ENCODE measurements at regions not wholly inside any gene's neighbourhood (a gene's known extent, or its start where the extent isn't known, plus 50 kb on each side); places are given as distances from the start of the nearest gene placed in this dataset.

DNA sequence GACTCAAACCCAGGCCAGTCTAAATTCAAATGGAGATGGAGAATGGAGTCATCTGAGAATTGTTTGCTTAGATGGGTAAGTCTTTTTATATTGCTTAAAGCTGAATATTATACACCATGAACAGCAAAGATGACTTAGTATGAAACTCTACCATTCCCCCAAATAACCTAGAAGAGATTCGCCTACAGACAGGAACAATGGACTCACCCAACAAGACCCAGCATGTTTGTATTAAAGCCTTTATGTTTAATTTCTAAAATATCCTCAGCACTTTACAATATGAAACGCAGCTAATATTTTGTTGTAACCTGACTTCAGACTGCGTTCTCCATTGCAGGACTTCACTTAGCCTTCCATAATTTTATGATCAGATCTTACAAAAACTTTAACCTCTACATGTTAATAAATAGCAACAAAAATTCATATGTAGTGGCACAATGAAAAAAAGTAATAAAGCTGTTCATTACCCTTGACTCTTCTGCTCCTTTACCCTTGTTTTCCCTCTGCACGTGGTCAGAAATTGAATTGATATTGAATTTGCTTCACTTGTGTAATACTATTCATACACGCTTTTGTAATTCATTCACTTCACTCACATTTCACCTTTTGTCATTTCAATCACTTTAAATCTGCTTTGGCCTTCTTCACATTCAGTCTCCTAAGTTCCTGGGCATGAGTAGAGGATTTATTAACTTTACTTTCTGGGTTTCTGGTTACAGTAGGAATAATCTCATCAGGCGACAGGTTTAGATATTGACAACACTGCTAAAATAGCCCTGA, 177.3 kb upstream of the PTBP2 start:
- ChIA-PET CTCF (interaction anchor here (1.0 kb wide), 1 partner anchor 12 kb away, joined by 3 read pairs; no protein-coding TSS in a partner anchor), POLR2A (no interaction called here)
- no peak for DNase-seq (ENCODE audit: extremely low spot score)

DNA sequence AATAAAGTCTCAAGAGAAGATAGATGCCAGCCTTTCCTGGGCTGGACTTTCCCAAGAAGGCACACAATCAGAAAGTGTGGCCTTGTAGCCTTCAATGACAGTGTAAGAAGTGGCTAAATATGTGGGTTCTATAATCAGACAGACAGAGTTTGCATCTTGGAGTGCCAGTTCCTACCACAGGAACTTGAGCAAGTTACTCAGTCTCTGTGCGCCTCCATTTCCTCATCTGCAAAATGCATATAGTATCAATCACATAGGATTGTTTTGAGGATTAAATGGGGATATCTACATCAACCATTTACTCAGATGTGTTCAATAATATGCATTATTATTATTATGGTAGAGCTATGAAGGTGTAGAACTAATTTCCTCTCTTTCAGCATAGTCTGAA, 176.8 kb upstream of the PTBP2 start:
- TF ChIP-seq, protein P1, sequence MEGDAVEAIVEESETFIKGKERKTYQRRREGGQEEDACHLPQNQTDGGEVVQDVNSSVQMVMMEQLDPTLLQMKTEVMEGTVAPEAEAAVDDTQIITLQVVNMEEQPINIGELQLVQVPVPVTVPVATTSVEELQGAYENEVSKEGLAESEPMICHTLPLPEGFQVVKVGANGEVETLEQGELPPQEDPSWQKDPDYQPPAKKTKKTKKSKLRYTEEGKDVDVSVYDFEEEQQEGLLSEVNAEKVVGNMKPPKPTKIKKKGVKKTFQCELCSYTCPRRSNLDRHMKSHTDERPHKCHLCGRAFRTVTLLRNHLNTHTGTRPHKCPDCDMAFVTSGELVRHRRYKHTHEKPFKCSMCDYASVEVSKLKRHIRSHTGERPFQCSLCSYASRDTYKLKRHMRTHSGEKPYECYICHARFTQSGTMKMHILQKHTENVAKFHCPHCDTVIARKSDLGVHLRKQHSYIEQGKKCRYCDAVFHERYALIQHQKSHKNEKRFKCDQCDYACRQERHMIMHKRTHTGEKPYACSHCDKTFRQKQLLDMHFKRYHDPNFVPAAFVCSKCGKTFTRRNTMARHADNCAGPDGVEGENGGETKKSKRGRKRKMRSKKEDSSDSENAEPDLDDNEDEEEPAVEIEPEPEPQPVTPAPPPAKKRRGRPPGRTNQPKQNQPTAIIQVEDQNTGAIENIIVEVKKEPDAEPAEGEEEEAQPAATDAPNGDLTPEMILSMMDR (IDR thresholded peaks at IDR 0.05; ENCODE audit: control extremely low read depth, extremely low read depth, low read depth, missing control alignments), result no peak
- no peak for DNase-seq (ENCODE audit: extremely low spot score)
- POLR2A ChIA-PET, result no interaction called here
- CTCF ChIA-PET, result no interaction called here

More for the DNA sequence above, 177.3 kb upstream of the PTBP2 start:
- TF ChIP-seq, protein P1 (IDR thresholded peaks at IDR 0.05; ENCODE audit: control extremely low read depth, extremely low read depth, low read depth, missing control alignments), result no peak

DNA sequence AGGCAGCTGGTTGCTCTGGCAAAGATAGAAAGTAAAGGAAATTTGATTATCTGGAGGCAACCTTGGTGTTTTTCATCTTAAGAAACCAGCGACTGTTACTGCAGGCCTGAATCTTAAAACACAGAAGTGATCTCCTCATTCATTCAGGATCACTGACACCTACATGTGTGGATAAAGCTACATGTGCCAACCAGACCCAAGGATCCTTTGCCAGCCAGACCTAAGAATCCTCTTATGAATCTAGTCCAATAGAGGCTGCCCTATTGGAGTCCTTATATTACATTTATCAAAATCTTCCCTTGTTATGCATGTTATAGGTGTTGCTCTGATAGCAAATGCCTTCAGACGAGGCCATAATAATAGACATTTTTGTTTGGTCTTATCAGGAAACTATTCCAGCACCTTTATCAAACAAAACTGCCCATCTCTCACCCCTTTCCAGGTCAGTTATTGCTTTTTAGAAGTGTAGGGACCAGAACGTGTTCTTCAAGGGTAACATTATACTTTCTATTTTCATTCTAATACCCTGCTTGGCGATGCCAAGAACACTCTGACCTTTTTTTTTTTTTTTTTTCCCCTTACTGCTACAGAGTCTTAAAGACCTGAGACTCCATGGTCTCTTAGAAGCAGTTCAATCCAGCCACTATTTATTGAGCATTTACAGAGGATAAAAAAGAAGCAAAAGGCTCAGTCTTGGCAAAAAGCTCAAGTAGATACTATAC, 175.5 kb upstream of the PTBP2 start:
- ChIA-PET CTCF (no interaction called here), POLR2A (no interaction called here)
- DNase-seq (ENCODE audit: extremely low spot score), result no peak
- TF ChIP-seq, protein P1 (IDR thresholded peaks at IDR 0.05; ENCODE audit: control extremely low read depth, extremely low read depth, low read depth, missing control alignments), result no peak

DNA sequence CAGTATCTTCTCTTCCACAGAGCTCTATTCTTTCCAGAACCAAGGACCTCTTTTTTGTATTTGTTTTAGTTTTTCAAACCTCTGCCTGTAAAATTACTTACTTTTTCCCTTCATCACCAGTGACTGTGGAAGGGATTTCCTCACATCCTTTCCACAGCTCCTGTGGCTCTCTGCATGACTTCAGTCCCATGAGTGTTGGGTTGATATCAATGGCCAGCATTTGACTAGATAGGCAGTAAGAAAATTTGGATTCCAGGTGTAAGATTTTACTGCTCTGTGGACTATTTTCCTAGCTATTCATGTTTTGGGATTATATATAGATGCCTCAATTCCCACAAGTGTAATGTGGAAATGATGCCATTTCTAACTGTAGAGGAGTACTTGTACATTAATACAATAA, 171.5 kb upstream of the PTBP2 start:
- no peak for DNase-seq (ENCODE audit: extremely low spot score)
- POLR2A ChIA-PET, result no interaction called here
- TF ChIP-seq, protein P1 (IDR thresholded peaks at IDR 0.05; ENCODE audit: control extremely low read depth, extremely low read depth, low read depth, missing control alignments), result no peak
- CTCF ChIA-PET, result no interaction called here

DNA sequence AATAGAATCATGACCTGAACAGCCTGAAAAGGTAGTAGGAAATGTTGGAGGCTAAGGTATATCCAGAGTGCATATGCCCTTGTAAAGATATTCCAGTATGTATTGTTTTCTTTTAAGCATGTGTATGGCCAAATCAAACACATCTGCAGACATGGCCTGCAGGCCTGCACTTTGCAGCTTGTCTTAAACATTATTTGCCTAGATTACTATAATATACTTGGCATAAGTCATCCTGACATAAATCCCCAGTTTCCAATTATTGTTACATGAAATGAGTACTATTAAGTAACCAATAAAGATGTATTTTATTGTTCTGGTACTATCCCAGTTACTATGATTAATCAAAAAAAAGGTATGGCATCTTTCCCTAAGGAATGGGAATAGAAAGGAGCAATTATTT, 169.1 kb upstream of the PTBP2 start:
- POLR2A ChIA-PET, result no interaction called here
- CTCF ChIA-PET, result interaction anchor here (1.3 kb wide), 1 partner anchor 15 kb away, joined by 4 read pairs; no protein-coding TSS in a partner anchor

DNA sequence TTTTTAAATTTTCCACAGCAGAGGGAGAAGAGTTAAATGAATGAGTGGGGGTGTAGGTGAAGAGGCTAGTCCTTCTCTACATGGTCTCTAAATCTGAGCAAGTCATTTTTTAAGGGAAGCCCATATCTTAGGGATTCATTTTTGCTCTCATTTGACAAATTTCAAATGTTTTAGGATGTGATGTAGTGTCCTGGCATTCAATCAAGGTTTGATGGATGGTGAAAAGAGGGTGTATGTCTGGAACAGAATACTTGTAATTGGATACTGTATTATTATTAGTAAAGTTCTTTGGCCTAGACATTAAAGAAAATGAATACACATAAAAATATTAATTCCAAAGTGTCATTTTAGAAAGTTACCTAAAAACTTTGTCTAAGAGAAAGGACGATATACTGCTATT, 167.8 kb upstream of the PTBP2 start:
- TF ChIP-seq, protein P1 (IDR thresholded peaks at IDR 0.05; ENCODE audit: control extremely low read depth, extremely low read depth, low read depth, missing control alignments), result no peak
- ChIA-PET POLR2A (no interaction called here), CTCF (interaction anchor here (1.3 kb wide), 1 partner anchor 16 kb away, joined by 4 read pairs; no protein-coding TSS in a partner anchor)
- no peak for DNase-seq (ENCODE audit: extremely low spot score)

More for the DNA sequence above, 169.1 kb upstream of the PTBP2 start:
- no peak for DNase-seq (ENCODE audit: extremely low spot score)
- TF ChIP-seq, protein P1 (IDR thresholded peaks at IDR 0.05; ENCODE audit: control extremely low read depth, extremely low read depth, low read depth, missing control alignments), result no peak

Data from GM10248 (cell line).